HG03039 (cell line): ENCODE measurements at regions not wholly inside any gene's neighbourhood (a gene's known extent, or its start where the extent isn't known, plus 50 kb on each side); places are given as distances from the start of the nearest gene placed in this dataset.

ENCODE experiments used
- ATAC-seq: cut with Tn5 transposase; IDR thresholded peaks from one replicate; pipeline ENCODE4 v1.9.1; 2021; ENCODE audit warnings: mild to moderate bottlenecking, moderate library complexity; ENCODE audit not compliant: unreplicated experiment

DNA sequence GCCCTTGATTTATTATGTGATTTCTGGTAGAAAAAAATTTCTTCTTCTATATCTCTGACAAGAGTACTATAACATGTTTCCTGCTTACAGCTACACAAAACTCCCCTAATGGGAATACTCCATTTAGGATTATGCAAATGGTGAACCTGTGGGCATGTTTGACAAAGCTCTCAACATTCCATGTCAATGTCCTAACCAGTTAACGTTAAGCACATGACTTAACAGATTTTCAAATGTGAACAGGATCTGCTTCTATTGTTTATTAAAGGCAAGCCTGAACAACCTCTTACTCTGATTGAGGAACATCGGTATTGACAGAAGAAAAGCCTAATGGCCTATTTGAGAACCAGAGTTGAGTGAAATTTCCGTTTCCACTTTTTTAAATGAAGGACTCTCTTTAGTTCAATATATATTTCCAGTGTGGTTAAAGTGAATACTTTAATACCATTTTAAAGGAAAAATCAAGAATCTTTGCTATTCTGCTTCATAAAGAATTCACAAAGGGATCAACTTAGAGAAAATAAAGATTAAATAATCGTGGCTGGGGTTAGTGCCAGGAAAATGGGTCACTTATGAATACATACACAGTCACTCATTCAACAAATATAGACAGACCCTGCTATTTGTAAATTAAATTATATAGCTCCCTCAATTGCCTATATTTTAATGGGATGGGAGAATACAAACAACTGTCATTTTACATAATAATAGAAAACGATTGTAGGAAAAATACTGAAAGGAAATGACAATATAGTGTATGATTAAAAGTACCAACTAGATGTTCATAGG, 300.3 kb upstream of the CBLB start:
- ATAC-seq, result no peak

DNA sequence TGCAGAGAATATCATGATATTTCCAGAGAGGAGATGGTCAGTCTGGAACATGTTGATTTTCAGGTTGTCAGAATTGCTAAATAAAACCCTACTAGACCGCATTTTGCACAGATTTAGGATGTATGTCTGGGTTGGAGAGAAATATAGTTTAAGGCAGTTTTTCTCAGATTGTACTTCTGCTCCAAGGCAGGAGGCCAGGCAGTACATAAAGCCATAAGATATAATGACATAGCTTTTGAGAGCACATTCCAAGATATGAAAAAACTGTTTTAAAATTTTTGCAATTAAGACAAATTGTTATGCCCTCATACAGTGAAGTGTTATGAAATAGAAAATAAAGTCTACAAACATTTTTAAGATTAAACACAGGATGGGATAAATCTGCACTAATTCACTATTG, 301.8 kb upstream of the CBLB start:
- ATAC-seq, result no peak

DNA sequence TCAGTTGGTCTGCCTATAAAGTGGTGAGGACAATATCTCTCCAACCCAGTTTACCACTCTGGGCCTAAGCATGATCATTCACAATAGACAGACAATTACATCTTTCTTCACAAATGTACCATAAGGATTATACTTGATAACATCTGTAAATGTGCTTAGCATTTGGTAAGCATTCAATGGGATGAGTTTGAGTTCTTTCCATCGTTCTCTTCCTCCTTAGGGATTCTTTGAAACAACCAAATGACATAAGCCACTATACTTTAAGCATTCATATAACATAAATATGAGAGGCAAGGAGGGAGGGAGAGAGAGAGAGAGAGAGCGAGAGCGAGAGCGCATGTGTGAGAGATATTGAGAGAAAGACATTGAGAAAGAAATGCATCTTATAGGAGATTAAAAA, 303.3 kb upstream of the CBLB start:
- no peak for ATAC-seq

DNA sequence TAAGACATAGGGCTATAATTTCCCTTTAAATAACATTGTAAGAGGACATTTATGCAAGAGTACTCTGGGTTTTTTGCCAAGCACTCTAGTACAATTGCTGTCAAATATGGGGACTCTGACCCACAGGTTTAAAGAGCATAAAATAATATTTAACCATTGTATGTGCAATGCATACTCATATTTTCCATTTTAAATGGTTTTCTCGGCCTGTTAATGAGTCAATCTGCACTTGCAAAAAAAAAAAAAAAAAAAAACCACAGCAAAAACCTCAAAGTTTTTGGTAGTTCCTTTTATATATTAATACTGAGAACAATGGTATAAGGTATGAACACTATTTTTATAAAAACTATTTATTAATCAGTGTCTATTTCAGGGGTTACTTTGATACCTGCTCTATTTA, 304.0 kb upstream of the CBLB start:
- peak; percentile 44 for ATAC-seq

DNA sequence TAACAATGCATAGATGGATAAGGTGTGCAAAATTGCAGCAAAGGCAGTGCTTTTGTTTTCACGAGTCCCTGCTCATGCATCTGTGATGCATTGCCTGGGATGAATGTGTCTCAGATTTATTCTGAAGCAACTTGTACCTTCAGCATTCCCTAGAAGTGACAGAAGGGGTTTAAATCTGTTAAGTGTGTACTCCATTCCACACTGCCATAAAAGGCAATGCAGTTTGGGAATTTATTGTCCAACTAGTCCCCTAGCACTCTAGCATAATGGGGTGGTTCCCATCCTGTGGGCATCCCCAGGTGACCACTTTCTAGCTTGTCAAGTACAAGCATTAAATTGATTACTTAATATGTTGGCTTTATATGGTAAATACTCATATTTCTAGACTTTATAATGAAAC, 306.5 kb upstream of the CBLB start:
- ATAC-seq, result no peak

DNA sequence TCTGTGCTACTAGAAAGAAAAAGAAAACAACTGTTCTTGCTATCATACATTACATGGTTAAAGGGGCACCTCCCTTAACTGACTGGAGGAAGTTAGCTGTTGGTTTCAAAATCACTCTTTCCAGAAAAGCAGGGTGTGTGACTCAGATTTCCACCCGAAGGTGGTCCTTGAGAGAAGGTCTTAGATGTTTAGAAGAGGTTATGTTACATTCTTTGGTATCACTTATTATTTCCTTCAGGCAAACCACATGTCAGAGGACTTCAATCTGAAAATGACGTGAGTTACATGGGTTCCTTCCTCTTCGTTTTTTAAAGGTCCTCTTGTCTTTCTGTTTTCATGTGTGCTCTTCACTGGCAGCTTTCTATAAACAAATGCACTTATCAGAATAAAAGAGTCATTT, 307.9 kb upstream of the CBLB start:
- peak; percentile 92 for ATAC-seq

DNA sequence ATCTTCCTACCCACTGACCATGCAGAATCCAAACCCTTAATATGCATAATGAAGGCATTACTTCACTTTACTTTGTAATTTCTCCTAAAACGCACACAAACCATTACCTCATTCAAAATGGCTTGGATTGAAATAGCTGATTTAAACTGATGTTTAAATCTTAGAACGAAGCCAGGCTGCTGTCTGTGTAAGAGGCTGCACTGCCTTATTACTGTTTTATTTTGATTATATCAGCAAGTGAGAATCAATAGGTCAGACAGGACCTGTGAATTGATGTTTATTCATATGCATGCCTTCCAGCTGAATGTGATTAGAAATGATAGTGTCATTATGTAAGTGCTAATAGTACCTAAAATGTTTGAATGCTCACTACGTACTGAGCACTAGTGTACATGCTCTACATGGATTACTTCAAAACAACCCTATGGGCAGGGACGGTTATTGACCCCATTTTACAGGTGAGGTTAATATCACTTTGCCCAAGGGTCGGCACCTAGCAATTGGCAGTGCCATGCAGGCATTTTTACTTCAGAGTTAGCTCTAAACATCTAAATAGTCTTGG, 314.2 kb upstream of the CBLB start:
- ATAC-seq, result no peak

DNA sequence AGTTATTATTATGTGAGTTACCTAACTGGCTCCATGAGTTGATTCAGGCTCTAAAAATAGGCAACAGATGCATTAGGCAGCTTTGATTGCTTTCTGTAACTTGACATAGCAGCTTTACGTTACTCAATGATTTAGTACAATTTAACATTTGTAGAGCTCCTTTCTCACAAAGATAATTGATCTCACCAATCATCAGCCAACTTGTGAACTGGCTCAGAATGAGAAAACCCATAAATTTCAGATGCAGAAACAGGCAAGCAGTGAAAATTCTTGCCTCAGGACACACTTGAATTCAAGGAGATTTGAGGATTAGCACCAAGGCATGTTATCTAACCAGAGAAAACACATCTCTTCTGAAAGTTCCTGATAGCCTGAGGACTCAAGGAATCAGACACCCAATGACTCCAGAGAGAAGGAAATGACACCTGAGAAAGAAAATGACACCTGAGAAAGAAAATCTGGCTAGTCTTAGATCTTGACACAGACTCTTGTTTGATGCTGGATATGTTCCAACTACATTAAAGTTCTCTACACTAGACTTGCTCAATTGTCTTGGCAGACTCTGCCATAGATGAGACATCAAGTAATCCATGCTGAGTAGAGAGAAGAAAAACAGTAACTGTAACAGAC, 315.1 kb upstream of the CBLB start:
- no peak for ATAC-seq

DNA sequence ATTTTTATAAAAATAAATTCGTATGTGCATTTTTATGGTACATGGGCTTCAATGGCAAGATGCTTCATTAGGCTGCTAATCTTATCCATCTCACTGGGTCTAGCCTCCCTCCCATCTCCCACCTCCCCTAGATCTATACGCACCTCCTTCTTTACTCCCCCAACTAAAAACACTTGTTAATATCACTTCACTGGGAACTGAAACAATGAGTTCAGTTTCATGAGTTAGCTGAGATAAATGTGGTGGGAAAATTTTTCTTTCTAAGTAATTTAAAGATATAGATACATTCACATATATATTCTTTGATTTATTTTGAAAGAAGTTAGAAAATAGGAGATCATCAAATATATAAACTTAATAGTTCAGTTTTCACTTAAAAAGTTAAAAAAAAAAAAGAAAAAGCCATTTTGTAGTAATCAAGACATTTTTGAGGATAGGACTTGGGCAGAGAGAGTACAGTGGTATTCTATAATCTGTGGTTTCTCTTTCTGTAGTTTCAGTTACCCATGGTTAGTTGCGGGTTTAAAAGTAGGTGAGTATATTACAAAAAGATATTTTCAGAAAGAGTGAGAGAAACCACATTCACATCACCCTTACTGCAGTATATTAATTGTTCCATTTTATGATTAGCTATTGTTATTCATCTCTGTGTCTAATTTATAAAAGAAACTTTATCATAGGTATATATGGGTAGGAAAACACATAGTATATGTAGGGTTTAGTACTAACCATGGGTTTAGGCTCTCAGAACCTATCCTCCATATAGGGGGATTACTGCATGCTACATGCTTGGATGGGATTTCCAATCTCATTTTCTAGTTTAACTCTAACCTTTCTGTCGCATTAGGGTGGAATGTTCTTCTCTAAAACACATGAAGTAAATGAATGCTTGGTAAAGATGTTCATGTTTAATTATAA, 316.0 kb upstream of the CBLB start:
- peak; percentile 94 for ATAC-seq

DNA sequence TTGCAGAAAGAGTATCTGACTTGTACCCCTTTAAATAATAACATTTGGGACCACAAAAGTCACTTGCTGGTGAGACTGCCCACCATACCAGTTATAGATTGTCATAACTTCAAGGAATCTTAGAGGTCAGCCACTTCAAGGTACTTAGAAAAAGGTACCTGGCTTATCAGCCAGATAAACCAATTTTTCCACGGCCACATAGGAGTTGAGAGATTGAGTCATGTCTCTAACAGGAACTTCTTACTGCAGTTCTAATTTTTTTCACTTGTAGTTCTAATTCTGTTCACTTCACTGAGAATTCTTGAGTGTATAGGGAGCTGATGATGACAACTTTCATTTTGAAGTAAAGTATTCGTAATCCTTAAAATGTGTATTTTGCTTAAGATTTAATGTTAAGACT, 317.1 kb upstream of the CBLB start:
- ATAC-seq, result no peak

DNA sequence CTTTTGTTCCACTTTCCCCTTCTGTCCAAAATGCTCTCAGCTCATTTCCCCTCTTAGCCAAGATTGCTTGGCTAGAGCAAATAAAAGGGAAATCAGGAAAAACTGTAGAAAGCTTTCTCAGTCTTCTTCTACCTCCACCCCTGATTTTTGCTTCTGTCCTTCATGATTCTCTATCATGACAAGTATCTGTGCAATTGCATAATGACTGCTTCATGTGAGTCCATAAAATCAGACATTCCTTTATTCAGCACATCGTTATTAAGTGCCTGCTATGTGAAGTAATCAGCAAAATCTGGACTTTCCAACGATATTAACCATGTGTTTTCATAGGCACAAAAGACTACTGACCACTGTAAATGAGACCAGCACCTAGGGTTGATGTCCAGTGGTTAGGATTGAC, 321.5 kb upstream of the CBLB start:
- ATAC-seq, result no peak

DNA sequence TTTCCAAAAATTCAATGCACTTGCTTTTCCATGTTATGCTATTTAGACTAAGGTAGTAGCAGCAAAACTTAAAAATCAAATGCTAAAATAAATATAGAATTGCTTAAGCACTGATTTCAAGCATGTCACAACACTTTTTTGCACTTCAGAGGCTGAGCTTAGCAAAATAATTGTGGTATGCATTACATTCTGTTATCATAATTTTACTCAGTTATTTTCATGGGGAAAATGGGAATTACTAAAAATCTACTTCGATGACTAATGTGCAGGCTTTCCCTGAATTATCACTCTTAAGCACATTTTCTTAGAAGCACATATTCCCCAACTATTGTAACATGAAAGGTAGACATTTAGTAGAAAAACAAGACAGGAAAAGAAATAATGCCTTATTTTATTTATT, 322.4 kb upstream of the CBLB start:
- ATAC-seq, result no peak

DNA sequence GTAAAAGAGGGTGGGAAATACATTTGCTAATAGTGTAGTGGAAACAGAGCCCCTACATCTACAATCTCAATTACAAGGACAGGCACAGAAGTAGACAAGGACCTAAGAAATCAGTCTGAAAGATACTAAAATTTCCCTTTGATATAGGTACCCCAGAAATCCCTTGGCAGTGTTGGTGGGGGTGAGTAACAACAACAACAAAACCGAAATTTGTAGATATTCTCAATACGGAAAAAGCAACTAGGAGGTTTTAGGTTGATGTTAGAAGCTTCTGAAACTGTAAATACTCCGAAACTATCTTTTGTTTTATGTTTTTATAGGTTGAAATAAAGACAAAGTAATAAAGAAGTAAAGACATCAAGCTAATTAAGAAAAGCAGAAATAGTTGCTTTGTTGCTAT, 323.1 kb upstream of the CBLB start:
- ATAC-seq, result no peak

DNA sequence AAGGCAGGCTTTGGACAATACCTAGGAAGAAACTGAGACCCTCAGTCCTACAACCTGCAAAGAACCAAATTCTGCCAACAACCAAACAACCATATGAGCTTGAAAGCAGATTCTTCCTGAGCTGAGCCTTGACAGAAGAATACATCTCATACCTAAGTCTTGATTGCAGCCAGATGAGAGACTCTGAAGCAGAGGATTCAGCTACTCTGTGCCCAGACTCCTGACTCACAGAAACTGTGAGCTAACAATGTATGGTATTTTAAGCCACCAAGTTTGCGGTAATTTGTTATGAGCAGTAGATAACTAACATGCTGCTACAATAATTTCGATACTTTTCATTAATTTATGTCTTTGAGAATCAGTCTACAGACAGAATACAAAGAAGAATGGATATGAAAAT, 325.1 kb upstream of the CBLB start:
- no peak for ATAC-seq

DNA sequence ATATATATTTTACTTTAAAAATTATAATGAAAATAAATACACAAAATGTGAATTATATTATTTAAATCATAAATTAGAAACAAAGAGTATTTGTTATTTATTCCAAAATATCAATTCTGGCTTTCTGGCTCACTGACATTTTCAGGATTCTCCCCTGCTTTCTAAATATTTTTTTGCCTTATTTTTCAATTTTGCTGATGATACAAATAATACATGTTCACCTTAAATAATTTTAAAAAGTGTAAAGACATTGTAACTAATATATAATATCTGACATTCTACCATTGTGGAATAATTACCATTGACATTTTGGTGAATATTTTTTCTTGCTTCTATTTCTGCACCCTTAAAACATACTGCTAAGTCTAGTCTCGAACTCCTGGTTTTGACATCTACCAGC, 325.9 kb upstream of the CBLB start:
- ATAC-seq, result no peak

DNA sequence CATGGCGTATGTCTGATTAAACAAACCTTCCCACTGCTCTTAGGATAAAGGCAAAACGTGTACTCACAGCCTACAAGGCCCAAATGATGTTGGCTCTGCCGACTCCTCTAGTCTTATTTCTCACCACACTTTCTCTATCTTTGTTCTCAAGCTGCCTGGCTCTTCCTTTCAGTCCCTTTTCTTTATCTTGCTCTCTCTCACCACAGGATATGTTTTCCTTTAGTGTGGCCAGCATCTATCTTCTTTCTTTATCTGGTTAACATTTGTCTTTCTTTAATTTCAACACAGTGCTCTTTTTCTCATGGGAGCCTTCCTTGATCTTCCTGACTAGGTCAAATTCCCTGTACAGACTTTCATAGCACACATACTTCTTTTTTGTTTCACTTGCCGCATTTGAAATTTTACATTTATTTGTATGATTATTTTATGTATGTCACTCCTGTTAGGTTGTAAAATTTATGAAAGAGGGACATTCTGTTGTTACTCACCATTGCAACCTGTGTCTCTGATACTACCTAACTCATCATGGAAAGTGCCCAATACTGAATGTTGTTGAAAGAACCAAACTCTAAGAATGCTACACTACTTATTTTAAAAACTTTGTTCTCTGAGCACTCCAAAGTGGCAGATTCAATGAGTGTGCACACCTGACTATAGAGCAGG, 328.9 kb upstream of the CBLB start:
- ATAC-seq, result no peak

DNA sequence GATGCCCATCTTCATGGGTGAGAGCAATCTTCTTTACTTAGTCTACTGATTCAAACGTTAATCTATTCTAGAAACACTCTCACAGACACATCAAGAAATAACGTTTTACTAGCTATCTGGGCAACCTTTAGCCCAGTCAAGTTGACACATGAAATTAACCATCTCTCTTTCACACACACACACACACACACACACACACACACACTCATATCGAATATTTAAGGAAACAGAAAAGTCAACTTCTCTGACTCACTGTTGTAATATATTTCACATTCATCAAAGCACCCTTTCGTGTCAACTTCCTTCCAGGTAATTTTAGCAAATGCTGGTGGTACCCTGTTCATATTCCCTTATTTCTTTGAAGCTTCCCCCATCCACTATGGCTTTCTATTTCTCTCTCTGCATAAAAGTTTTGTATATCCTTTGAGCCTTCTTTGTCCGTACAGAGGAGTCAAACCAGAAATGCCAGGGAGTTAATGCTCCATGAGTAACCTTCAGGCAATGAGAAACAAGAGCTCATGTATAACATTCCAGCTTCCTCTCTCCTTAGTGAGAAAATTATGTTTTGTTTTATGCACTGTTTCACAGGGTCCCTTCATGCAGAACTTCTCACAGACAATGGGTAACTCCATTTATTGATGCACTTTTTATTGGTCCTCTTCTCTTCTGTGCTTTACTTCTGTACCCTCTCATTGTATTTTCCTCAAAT, 335.5 kb upstream of the CBLB start:
- no peak for ATAC-seq

DNA sequence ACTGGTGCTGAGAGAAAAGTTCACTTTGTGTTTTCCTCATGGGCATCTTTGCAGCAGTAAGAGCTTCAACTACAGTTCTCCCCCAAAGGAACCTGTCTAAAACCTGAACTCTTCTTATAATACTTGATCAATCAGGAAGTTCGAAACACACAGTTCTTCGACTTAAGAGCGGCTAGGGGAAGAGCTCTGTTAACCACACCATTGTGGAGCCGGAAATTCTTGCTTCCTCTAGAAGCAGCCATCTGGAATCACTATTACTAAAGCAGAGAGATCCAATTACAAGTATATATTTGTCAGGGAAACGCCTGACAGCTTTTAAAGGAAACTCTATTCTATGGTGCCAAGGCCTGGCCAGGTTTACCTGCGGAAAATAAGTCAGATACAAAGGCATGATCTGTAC, 337.3 kb upstream of the CBLB start:
- peak; percentile 74 for ATAC-seq

DNA sequence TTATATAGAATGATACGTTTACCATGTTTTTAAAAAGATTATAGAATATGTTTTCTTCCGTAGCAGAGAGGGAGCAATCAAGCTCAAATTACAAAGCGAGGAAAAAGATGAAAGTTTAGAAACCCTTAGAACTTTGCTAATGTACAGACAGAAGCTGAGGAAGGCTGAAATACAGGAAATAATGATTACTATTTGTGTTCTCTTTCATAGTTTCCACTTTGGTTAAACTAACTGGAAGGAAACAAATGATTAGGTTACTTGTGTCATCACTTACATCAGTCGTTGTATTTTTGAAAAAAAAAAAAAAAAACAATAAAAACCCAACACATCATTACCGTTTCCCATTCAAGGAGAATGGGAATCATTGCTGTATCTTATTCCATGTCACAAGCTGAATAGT, 337.8 kb upstream of the CBLB start:
- no peak for ATAC-seq

DNA sequence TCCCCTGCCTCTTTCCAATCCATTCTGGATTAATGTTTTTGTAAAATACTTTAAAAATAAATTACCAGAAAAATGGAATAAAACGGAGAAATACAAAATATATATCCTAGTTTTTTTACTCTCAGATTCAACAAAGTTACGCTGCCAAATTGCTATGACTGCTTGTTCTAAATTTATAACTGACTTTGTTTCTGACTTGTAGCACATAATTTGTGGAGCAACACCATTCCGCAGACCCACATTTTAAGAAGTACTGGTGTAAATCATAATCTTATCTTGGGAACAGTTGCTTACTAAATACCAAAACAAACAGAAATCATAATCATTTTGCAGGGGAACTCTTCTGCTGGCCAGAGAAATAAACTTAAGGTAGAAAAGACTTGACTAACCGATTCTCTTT, 339.4 kb upstream of the CBLB start:
- no peak for ATAC-seq
